Ovary (tissue), 3 donors: ENCODE measurements at regions not wholly inside any gene's neighbourhood (a gene's known extent, or its start where the extent isn't known, plus 50 kb on each side); places are given as distances from the start of the nearest gene placed in this dataset.
"Not testable (repeated sequence)": the region's sequence is repeated elsewhere in the genome, so short reads cannot be mapped to it uniquely, and the experiment has no call there.

Source experiments
- POLR2A ChIP-seq: fragments of 450-650 bp; IDR thresholded peaks from one replicate; pipeline ENCODE4 v1.6.1; 2017; ENCODE audit warnings: antibody characterized with exemption, mild to moderate bottlenecking, moderate library complexity
- TF ChIP-seq, protein P1 (sequence below), 3 donors: fragments of 450-650 bp in 2 of 3; fragments of 200-600 bp in 1 of 3; IDR thresholded peaks; one replicate each; pipeline versions ENCODE4 v1.5.1 to v1.8.0; 2016 to 2022; ENCODE audit warnings: antibody characterized with exemption in 3 of 3, mild to moderate bottlenecking in 1 of 3
- donor health status: DM: no; HTN: no; CAD: no.

DNA sequence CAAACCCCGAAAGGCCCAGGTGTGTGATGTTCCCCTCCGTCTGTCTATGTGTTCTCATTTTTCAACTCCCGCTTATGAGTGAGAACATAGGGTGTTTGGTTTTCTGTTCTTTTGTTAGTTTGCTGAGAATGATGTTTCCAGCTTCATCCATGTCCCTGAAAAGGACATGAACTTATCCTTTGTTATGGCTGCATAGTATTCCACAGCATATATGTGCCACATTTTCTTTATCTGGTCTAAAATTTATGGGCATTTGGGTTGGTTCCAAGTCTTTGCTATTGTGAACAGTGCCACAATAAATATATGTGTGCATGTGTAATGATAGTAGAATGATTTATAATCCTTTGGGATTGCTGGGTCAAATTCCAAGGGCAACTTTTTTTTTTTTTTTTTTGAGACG is 519.1 kb downstream of the NTRK3 start:
- TF ChIP-seq, protein P1, sequence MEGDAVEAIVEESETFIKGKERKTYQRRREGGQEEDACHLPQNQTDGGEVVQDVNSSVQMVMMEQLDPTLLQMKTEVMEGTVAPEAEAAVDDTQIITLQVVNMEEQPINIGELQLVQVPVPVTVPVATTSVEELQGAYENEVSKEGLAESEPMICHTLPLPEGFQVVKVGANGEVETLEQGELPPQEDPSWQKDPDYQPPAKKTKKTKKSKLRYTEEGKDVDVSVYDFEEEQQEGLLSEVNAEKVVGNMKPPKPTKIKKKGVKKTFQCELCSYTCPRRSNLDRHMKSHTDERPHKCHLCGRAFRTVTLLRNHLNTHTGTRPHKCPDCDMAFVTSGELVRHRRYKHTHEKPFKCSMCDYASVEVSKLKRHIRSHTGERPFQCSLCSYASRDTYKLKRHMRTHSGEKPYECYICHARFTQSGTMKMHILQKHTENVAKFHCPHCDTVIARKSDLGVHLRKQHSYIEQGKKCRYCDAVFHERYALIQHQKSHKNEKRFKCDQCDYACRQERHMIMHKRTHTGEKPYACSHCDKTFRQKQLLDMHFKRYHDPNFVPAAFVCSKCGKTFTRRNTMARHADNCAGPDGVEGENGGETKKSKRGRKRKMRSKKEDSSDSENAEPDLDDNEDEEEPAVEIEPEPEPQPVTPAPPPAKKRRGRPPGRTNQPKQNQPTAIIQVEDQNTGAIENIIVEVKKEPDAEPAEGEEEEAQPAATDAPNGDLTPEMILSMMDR (IDR thresholded peaks at IDR 0.05) = not testable (repeated sequence)
- not testable (repeated sequence) for TF ChIP-seq POLR2A
